Left ventricle myocardium inferior (tissue), 1 donor: ENCODE measurements at regions not wholly inside any gene's neighbourhood (a gene's known extent, or its start where the extent isn't known, plus 50 kb on each side); places are given as distances from the start of the nearest gene placed in this dataset.
"Not testable (repeated sequence)": the region's sequence is repeated elsewhere in the genome, so short reads cannot be mapped to it uniquely, and the experiment has no call there.

Experiments
- DNase-seq: peaks from one replicate; pipeline ENCODE4 v3.0.0-alpha.2; 2020
- H3K27ac ChIP-seq: fragments of 200-600 bp; replicated peaks from 2 replicates; pipeline ENCODE4 v1.8.0; 2021
- H3K27me3 ChIP-seq: fragments of 200-600 bp; 2 replicates; pipeline ENCODE4 v1.8.0; 2021; ENCODE audit warnings: low read depth
- H3K36me3 ChIP-seq: fragments of 200-600 bp; 2 replicates; pipeline ENCODE4 v1.8.0; 2021
- H3K4me1 ChIP-seq: fragments of 200-600 bp; 2 replicates; pipeline ENCODE4 v1.8.0; 2021
- H3K4me3 ChIP-seq: fragments of 200-600 bp; 2 replicates; pipeline ENCODE4 v1.8.0; 2021; ENCODE audit warnings: mild to moderate bottlenecking, moderate library complexity
- H3K9me3 ChIP-seq: fragments of 200-600 bp; replicated peaks from 2 replicates; pipeline ENCODE4 v1.8.0; 2021
- intact Hi-C: fragments of 100-400 bp; cut with micrococcal nuclease; formaldehyde crosslinking; loops from one replicate; pipeline ENCODE4 v1.11.0; 2022
- TF ChIP-seq, protein P1 (sequence below): fragments of 200-600 bp; IDR thresholded peaks from 2 replicates; pipeline ENCODE4 v1.8.0; 2021; ENCODE audit warnings: antibody characterized with exemption, mild to moderate bottlenecking, borderline replicate concordance
- donor health status: DM: no; HTN: yes; CAD: no; lungs with severe emphysema.

DNA sequence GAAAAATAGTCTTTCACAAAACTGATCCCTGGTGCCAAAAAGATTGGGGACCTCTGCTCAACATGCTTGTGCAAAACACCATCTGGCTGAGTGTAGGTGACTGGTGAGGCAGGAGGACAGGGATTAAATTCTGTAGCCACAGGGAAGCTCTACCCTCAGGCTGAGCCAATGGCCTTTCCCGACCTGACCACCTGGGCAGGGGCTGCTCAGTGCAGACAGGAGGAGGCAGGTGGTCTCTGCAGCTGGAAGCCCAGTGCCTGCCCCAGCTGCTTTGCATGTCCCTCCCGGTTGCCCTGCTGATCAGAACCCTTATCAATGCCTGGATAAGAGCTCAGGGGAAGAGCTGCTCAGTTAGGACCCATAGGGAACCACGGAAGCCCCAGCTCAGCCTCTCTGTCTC, 235.3 kb downstream of the ANKRD36 start:
- Histone ChIP-seq H3K9me3 (no peaks in the 10 kb centered on the region), H3K27ac (no peak overlapping the region), H3K4me3 (no peak overlapping the region), H3K27me3 (peaks cover 39% of the 10 kb centered on the region), H3K36me3 (no peaks in the 10 kb centered on the region), H3K4me1 (no peaks in the 10 kb centered on the region)
- DNase-seq = no peak
- TF ChIP-seq, protein P1, sequence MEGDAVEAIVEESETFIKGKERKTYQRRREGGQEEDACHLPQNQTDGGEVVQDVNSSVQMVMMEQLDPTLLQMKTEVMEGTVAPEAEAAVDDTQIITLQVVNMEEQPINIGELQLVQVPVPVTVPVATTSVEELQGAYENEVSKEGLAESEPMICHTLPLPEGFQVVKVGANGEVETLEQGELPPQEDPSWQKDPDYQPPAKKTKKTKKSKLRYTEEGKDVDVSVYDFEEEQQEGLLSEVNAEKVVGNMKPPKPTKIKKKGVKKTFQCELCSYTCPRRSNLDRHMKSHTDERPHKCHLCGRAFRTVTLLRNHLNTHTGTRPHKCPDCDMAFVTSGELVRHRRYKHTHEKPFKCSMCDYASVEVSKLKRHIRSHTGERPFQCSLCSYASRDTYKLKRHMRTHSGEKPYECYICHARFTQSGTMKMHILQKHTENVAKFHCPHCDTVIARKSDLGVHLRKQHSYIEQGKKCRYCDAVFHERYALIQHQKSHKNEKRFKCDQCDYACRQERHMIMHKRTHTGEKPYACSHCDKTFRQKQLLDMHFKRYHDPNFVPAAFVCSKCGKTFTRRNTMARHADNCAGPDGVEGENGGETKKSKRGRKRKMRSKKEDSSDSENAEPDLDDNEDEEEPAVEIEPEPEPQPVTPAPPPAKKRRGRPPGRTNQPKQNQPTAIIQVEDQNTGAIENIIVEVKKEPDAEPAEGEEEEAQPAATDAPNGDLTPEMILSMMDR = no peak
- intact Hi-C loops = no loop called here

DNA sequence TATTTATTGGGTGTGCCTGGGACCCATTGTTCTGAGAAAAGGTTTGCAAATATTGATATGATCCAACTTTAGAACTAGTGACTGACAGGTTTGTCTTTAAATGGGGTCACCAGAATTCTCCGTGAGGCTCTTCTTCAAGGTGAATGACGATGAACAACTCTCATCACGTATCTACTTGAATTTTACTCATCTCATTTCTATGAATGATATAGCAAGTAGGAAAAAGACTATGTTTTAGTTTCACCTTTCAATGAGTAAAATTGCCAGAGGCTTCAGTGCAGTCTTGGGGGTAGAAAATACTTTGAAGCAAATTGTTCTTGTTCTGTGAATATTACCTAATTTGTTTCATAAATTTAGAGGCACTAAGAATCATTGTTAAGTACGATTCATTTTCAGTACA, 232.0 kb downstream of the ANKRD36 start:
- H3K36me3 ChIP-seq, intact Hi-C loops, H3K27ac ChIP-seq, DNase-seq, H3K4me1 ChIP-seq, H3K4me3 ChIP-seq, H3K9me3 ChIP-seq: not testable (repeated sequence)
- H3K27me3 ChIP-seq = peaks cover 13% of the 10 kb centered on the region

DNA sequence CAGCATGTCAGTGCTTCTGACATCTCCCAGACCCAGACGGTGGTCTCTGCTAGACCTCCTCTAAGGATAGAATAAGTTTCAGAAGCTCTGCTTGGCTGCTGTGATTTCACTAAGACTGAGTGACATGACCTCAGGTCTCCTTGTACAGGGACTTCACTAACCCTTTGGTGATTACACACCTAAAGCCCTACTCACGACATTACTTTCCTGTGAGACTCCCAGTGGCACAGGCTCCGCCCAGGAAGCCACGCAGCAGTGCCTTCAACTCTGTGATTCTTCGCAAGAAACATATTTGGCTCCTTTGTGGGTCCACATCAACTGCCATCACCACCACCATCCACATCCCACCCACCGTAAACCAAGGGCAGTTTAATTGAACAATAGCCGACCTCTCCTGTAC, 220.7 kb downstream of the ANKRD36 start:
- H3K27me3 ChIP-seq, H3K9me3 ChIP-seq, H3K4me1 ChIP-seq, H3K27ac ChIP-seq, H3K36me3 ChIP-seq, intact Hi-C loops, DNase-seq, H3K4me3 ChIP-seq: not testable (repeated sequence)

DNA sequence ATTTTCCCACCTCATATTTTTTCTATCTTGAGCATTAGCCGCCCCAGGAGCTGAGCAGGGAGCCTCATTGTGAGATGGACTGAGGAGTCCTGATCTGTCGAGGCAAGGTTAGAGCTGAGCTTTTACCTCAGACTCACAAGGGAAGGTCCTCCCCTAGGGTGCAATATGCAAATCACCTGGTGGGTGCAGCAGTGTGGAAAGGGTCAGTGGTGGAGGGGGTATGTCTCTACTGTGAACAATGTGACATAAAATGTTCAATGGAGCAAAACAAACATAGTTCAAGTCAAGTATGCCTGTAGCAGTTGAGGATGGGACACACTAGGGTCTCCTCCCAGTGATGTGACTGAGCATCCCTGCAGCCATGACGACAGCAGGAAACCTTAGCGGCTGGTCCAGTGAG, 219.2 kb downstream of the ANKRD36 start:
- H3K27me3 ChIP-seq, H3K4me1 ChIP-seq, H3K36me3 ChIP-seq, intact Hi-C loops, DNase-seq, H3K4me3 ChIP-seq, H3K27ac ChIP-seq, H3K9me3 ChIP-seq: not testable (repeated sequence)

DNA sequence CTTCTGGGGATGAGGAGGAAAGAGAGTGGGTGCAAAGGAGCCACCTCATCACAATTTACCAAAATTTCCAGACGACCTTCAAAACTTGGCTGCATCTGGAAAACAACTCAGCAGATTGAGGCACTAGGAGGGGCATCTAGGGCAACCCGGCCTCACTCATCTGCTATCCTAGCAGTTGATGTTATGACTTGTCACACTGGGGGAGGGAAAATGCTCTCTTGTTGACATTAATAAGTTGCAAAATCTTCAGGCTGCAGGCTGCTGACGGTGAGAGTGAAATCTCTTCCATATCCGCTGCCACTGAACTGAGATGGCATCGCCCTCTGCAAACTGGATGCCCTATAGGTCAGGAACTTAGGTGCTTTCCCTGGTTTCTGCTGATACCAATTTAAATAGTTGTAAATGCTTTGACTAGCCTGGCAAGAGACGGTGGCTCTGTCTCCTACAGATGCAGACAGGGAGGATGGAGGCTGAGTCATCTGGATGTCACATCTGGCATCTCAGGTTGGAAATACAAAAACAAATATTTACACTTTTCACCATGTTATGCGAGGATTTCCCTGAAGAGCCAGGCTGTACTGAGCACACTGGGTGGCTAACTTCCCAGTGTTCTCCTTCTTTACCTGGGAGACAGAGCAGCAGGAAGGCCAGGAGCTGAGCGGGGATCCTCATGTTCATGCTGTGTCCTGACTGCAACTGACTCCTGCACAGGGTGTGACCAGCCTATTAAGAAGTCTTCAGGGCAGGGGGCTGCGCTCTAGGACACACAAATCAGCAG, 209.2 kb downstream of the ANKRD36 start:
- H3K4me3 ChIP-seq, DNase-seq, intact Hi-C loops, H3K27me3 ChIP-seq, H3K9me3 ChIP-seq, H3K27ac ChIP-seq, H3K36me3 ChIP-seq, H3K4me1 ChIP-seq: not testable (repeated sequence)

DNA sequence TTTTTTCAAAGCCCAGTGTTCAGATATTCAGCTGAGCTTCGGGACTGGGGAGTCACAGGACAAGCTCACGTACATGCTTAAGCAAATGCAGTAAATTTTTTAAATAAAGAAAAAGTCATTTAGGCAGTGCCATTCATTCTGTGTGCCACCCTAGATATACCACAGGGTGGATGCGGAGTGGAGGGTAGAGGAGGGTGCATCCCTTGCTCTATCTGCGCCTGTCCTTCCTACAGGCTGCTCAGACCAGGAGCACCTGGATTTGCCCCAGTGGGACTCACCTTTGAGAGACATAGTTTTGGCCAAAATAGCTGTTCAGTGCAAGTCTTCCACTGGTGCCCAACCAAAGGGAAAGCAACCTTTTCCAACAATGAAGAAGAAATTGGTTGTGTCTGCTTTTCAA, 202.4 kb downstream of the ANKRD36 start:
- DNase-seq, intact Hi-C loops, H3K4me1 ChIP-seq, H3K27ac ChIP-seq, H3K36me3 ChIP-seq, H3K27me3 ChIP-seq, H3K9me3 ChIP-seq, H3K4me3 ChIP-seq: not testable (repeated sequence)

DNA sequence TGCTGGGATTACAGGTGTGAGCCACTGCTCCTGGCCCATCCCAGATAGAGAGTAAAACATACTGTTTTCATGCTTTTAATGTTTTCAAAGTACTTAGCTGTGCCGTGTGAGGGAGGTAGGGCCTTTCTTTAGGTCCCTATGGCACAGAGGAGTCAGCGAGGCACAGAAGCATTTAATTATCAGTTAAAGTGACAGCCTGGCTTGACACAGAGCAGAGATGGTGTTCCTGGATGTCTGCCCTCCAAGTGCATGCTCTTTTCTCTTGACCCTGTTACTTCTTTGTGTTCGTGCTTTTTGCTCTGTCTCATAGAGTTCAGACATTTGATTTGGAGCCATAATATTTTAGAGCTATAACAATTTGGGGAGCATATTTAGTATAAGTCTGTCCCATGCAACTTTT, 199.5 kb downstream of the ANKRD36 start:
- H3K4me3 ChIP-seq, intact Hi-C loops, H3K36me3 ChIP-seq, H3K9me3 ChIP-seq, DNase-seq, H3K4me1 ChIP-seq, H3K27ac ChIP-seq, H3K27me3 ChIP-seq: not testable (repeated sequence)

DNA sequence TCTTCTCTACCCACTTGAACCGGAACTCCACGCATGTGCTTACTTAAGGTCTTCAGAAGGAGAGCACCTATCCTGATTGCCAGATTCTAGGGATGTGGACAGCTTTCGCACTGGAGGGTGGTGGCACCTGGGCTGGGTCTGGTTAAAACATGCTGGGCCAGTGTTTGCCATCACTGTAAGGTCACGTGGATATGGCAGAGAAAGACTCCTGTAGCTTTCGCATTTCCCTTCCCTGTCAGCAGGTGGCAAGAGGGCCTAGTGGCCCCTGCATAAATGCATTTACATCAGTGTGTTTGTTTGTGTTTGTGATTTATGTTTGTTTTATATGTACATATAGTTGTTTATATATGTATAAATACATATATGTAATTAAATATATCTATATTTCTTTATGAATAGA, 192.5 kb downstream of the ANKRD36 start:
- H3K4me1 ChIP-seq, H3K4me3 ChIP-seq, intact Hi-C loops: not testable (repeated sequence)

DNA sequence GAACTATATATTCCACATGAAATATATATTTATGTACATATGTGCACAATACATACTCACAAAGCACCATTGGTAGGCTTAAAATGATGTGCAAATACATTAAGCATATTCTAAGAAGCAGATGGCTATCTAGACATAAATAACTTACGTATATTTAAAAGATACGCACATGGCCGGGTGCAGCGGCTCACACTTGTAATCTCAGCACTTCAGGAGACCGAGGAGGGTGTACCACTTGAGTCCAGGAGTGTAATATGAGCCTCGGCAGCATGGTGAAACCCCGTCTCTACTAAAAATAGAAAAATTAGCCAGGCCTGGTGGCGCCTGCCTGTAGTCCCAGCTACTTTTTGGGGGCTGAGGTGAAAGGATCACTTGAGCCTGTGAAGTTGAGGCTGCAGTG, 189.9 kb downstream of the ANKRD36 start:
- H3K4me1 ChIP-seq, DNase-seq, intact Hi-C loops, H3K4me3 ChIP-seq, H3K27ac ChIP-seq, H3K27me3 ChIP-seq, H3K9me3 ChIP-seq, H3K36me3 ChIP-seq: not testable (repeated sequence)

More for the DNA sequence above, 192.5 kb downstream of the ANKRD36 start:
- H3K9me3 ChIP-seq, DNase-seq, H3K27me3 ChIP-seq, H3K36me3 ChIP-seq, H3K27ac ChIP-seq: not testable (repeated sequence)

DNA sequence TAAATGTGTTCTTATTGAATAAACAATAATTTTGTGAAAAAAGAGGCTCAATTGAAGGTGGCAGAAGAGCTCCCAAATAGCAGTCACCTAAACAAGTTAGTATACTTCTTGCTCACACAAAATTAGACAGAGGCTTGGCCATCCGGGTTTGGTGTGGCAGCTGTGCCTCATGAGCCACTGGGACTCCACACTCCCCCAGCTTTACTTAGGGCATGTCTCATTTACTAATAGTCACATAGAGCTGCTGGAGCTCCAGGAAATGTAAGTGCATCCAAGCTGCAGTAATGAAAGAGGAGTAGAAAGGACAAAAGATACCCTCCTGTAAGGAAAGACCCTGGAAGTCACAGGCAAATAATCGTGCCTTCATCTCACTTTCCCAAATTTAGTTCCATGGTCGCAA, 188.8 kb downstream of the ANKRD36 start:
- H3K9me3 ChIP-seq, H3K36me3 ChIP-seq, H3K27me3 ChIP-seq, DNase-seq, H3K27ac ChIP-seq, H3K4me1 ChIP-seq, intact Hi-C loops, H3K4me3 ChIP-seq: not testable (repeated sequence)
